Ishikawa (cell line): ENCODE measurements at regions not wholly inside any gene's neighbourhood (a gene's known extent, or its start where the extent isn't known, plus 50 kb on each side); places are given as distances from the start of the nearest gene placed in this dataset.

Source experiments
- CEBPB ChIP-seq: IDR thresholded peaks from 2 replicates; pipeline ENCODE4 v1.6.1; 2012
- CREB1 ChIP-seq: IDR thresholded peaks from 2 replicates; pipeline ENCODE4 v1.6.1; 2012; ENCODE audit warnings: low read depth
- EGR1 ChIP-seq: IDR thresholded peaks from 2 replicates; pipeline ENCODE4 v1.6.1; 2012
- EP300 ChIP-seq: IDR thresholded peaks from 2 replicates; pipeline ENCODE4 v1.6.1; 2012; ENCODE audit warnings: borderline replicate concordance
- FOXM1 ChIP-seq: IDR thresholded peaks from 2 replicates; pipeline ENCODE4 v1.6.1; 2012; ENCODE audit warnings: low read depth, borderline replicate concordance
- MAX ChIP-seq: IDR thresholded peaks from 2 replicates; pipeline ENCODE4 v1.6.1; 2012
- NFIC ChIP-seq: IDR thresholded peaks from 2 replicates; pipeline ENCODE4 v1.6.1; 2012
- RAD21 ChIP-seq: IDR thresholded peaks from 2 replicates; pipeline ENCODE4 v1.6.1; 2012; ENCODE audit warnings: low read depth
- REST ChIP-seq: IDR thresholded peaks from 2 replicates; pipeline ENCODE4 v1.6.1; 2012; ENCODE audit warnings: low read depth, mild to moderate bottlenecking
- TAF1 ChIP-seq: IDR thresholded peaks from 2 replicates; pipeline ENCODE4 v1.6.1; 2012; ENCODE audit warnings: low read depth, mild to moderate bottlenecking
- TCF12 ChIP-seq: IDR thresholded peaks from 2 replicates; pipeline ENCODE4 v1.6.1; 2012; ENCODE audit warnings: low read depth
- TEAD4 ChIP-seq: IDR thresholded peaks from 2 replicates; pipeline ENCODE4 v1.6.1; 2012
- YY1 ChIP-seq: IDR thresholded peaks from 2 replicates; pipeline ENCODE4 v1.6.1; 2012; ENCODE audit warnings: low read depth
- ZBTB7A ChIP-seq: IDR thresholded peaks from 2 replicates; pipeline ENCODE4 v1.6.1; 2012; ENCODE audit warnings: low read depth
- TF ChIP-seq, protein P1 (sequence below): IDR thresholded peaks from 2 replicates; pipeline ENCODE4 v1.6.1; 2012

DNA sequence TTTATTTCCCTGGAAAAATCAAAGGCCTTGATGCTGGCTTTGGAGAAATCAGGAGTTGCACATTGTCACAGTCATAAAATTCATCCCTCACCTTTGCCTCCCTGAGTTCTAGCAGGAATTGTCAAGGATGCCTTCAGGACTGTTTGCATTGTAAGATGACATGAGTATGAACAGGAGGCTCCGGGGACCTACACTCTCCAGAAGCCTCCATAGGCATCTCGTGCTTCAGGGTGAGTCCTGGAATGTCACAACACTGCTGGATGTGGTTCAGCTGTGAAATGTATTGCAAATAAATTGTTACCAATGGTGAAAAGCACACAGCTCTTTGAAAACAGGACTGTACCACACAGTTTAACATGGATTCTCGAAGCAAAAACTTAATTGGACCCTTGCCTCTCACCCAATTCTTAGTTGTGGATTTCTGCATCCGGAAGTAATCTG lies 535.4 kb upstream of the C16orf82 start:
- TF ChIP-seq TCF12 (no peak), REST (no peak), EP300 (no peak), TAF1 (no peak), MAX (no peak), RAD21 (no peak), YY1 (no peak), TEAD4 (no peak), CREB1 (no peak), NFIC (no peak), FOXM1 (no peak), ZBTB7A (no peak), CEBPB (no peak)
- TF ChIP-seq, protein P1, sequence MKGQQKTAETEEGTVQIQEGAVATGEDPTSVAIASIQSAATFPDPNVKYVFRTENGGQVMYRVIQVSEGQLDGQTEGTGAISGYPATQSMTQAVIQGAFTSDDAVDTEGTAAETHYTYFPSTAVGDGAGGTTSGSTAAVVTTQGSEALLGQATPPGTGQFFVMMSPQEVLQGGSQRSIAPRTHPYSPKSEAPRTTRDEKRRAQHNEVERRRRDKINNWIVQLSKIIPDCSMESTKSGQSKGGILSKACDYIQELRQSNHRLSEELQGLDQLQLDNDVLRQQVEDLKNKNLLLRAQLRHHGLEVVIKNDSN, result no peak

DNA sequence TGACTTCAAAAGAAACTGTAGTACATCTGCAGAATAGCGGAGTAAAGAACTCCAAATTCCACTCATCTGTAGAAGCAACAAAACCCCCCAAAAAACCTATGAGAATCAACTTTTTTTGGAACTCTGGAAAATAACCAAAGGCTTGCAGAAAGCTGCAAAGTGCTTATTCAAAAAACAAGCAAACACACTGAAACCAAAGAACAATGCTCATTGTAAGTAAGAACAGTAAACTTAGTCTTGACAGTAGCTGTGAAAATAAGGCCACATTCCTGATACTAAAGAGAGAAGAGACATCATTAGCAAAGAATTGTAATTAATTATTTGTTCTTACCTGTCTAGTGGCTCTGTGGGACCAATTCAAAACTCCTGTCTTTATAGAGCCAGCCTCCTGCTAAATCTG lies 534.3 kb upstream of the C16orf82 start:
- TF ChIP-seq FOXM1, result no peak
- TF ChIP-seq YY1, result no peak
- no peak for TF ChIP-seq TEAD4
- TF ChIP-seq NFIC, result no peak
- no peak for TF ChIP-seq TAF1
- TF ChIP-seq RAD21, result no peak
- no peak for TF ChIP-seq CEBPB
- no peak for TF ChIP-seq EGR1
- no peak for TF ChIP-seq ZBTB7A
- TF ChIP-seq, protein P1, result no peak
- TF ChIP-seq EP300, result no peak
- no peak for TF ChIP-seq MAX
- TF ChIP-seq TCF12, result no peak
- no peak for TF ChIP-seq REST
- no peak for TF ChIP-seq CREB1

- TF ChIP-seq EGR1 (no peak), TAF1 (no peak), EP300 (no peak), TCF12 (no peak), NFIC (no peak), FOXM1 (no peak), CEBPB (no peak), YY1 (no peak), RAD21 (no peak), MAX (no peak), TEAD4 (no peak), ZBTB7A (no peak), REST (no peak)
- TF ChIP-seq, protein P1, result no peak
Measured at GRCh38 chr16:26542198-26542597, 524.5 kb upstream of the C16orf82 start.

DNA sequence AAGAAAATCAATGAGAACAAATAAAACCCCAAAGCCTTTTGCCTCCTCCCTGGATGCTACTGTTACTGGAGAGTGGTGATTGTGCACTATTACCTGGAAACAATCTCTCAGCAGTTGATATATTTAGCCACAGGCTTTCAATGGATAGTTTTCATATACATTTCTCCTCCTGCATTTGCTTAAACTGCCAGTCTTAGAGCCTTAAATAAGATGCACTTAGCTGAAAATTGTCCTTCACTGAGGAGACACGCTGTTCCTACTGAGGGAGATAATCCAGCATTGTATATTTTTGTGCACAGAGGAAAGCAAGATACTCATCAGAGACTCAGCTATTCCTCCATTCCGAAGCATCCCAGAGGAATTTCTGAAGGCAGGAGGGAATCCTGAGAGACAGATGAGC lies 520.2 kb upstream of the C16orf82 start:
- TF ChIP-seq RAD21 (no peak), NFIC (no peak), EGR1 (no peak), TEAD4 (no peak), FOXM1 (no peak), YY1 (no peak), MAX (no peak), EP300 (no peak), ZBTB7A (no peak), TCF12 (no peak), CEBPB (no peak), TAF1 (no peak), CREB1 (no peak), REST (no peak)
- TF ChIP-seq, protein P1, result no peak
